GM06990 (cell line): ENCODE measurements at regions not wholly inside any gene's neighbourhood (a gene's known extent, or its start where the extent isn't known, plus 50 kb on each side); places are given as distances from the start of the nearest gene placed in this dataset.

Experiments used
- DNase-seq: peaks from one replicate; pipeline ENCODE4 v3.0.0-alpha.2; 2011; ENCODE audit not compliant: insufficient read length; ENCODE audit errors: extremely low read depth
- H3K27me3 ChIP-seq: replicated peaks from 2 replicates; pipeline ENCODE4 v1.6.0; 2011; ENCODE audit warnings: low read length; ENCODE audit not compliant: control insufficient read depth, insufficient read depth
- H3K36me3 ChIP-seq: 2 replicates; pipeline ENCODE4 v1.5.1; 2011; ENCODE audit warnings: low read length; ENCODE audit not compliant: control insufficient read depth, insufficient read depth
- H3K4me3 ChIP-seq: replicated peaks from 2 replicates; pipeline ENCODE4 v1.5.1; 2011; ENCODE audit warnings: low read depth, mild to moderate bottlenecking, control low read depth, low read length
- CTCF ChIP-seq: IDR thresholded peaks from 2 replicates; pipeline ENCODE4 v1.5.1; 2011; ENCODE audit warnings: low read length, control low read depth, mild to moderate bottlenecking, inconsistent platforms; ENCODE audit not compliant: insufficient read depth, poor library complexity, severe bottlenecking

GRCh38 chr3:28860307-28860706, 420.6 kb upstream of the RBMS3 start:
- no peak for DNase-seq
- Histone ChIP-seq H3K27me3 (no peaks in the 10 kb centered on the region), H3K36me3 (no peaks in the 10 kb centered on the region), H3K4me3 (no peak overlapping the region)
- TF ChIP-seq CTCF: no peak

- Histone ChIP-seq H3K36me3 (no peaks in the 10 kb centered on the region), H3K27me3 (no peaks in the 10 kb centered on the region), H3K4me3 (no peak overlapping the region)
- DNase-seq: no peak
- TF ChIP-seq CTCF: no peak
These were observed 417.7 kb upstream of the RBMS3 start for GRCh38 chr3:28863186-28863585.

GRCh38 chr3:28867836-28868235, 413.0 kb upstream of the RBMS3 start:
- Histone ChIP-seq H3K4me3 (no peak overlapping the region), H3K27me3 (no peaks in the 10 kb centered on the region), H3K36me3 (no peaks in the 10 kb centered on the region)
- no peak for TF ChIP-seq CTCF
- DNase-seq: no peak

GRCh38 chr3:28868897-28869296, 412.0 kb upstream of the RBMS3 start:
- Histone ChIP-seq H3K4me3 (no peak overlapping the region), H3K27me3 (no peaks in the 10 kb centered on the region), H3K36me3 (no peaks in the 10 kb centered on the region)
- DNase-seq: no peak
- TF ChIP-seq CTCF: no peak

GRCh38 chr3:28877912-28878311, 403.0 kb upstream of the RBMS3 start:
- no peak overlapping the region for H3K4me3 ChIP-seq
- no peak for TF ChIP-seq CTCF
- no peaks in the 10 kb centered on the region for H3K36me3 ChIP-seq
- DNase-seq: no peak
- H3K27me3 ChIP-seq: no peaks in the 10 kb centered on the region

- Histone ChIP-seq H3K27me3 (no peaks in the 10 kb centered on the region), H3K36me3 (no peaks in the 10 kb centered on the region), H3K4me3 (no peak overlapping the region)
- DNase-seq: no peak
- no peak for TF ChIP-seq CTCF
These were observed 390.5 kb upstream of the RBMS3 start for GRCh38 chr3:28890373-28890772.
